Retinal pigment epithelial cell (primary cell): ENCODE measurements at regions not wholly inside any gene's neighbourhood (a gene's known extent, or its start where the extent isn't known, plus 50 kb on each side); places are given as distances from the start of the nearest gene placed in this dataset.

Source experiments
- DNase-seq: peaks from one replicate; pipeline ENCODE4 v3.0.0-alpha.2; 2010; ENCODE audit warnings: low read depth
- H3K4me3 ChIP-seq: 2 replicates; pipeline ENCODE4 v1.5.1; 2011; ENCODE audit warnings: mild to moderate bottlenecking, low read length, control low read depth, moderate library complexity
- CTCF ChIP-seq: conservative IDR thresholded peaks from 2 replicates; pipeline ENCODE4 v1.5.1; 2011; ENCODE audit warnings: low read depth, low read length, control low read depth, inconsistent platforms

GRCh38 chr4:19623866-19624265 is 627.8 kb upstream of the SLIT2 start:
- TF ChIP-seq CTCF, result no peak
- DNase-seq, result no peak
- H3K4me3 ChIP-seq, result no peak overlapping the region

- DNase-seq, result no peak
- no peak for TF ChIP-seq CTCF
- no peak overlapping the region for H3K4me3 ChIP-seq
Measured at GRCh38 chr4:19615086-19615689, 636.5 kb upstream of the SLIT2 start.

GRCh38 chr4:19614171-19614570 is 637.5 kb upstream of the SLIT2 start:
- no peak overlapping the region for H3K4me3 ChIP-seq
- DNase-seq, result no peak
- no peak for TF ChIP-seq CTCF

- H3K4me3 ChIP-seq, result no peak overlapping the region
- TF ChIP-seq CTCF, result no peak
- DNase-seq, result no peak
Measured at GRCh38 chr4:19596342-19596741, 655.4 kb upstream of the SLIT2 start.

- no peak for TF ChIP-seq CTCF
- H3K4me3 ChIP-seq, result no peak overlapping the region
- DNase-seq, result no peak
Measured at GRCh38 chr4:19592391-19592790, 659.3 kb upstream of the SLIT2 start.

GRCh38 chr4:19583827-19584569 is 667.7 kb upstream of the SLIT2 start:
- TF ChIP-seq CTCF, result no peak
- DNase-seq, result no peak
- H3K4me3 ChIP-seq, result no peak overlapping the region

- no peak for DNase-seq
- no peak for TF ChIP-seq CTCF
- no peak overlapping the region for H3K4me3 ChIP-seq
Measured at GRCh38 chr4:19580095-19580494, 671.6 kb upstream of the SLIT2 start.
